ENCODE measurements at regions not wholly inside any gene's neighbourhood (a gene's known extent, or its start where the extent isn't known, plus 50 kb on each side); places are given as distances from the start of the nearest gene placed in this dataset.
A peak's percentile ranks its signal among the peaks of the same experiment; 100 is the strongest.

DNA sequence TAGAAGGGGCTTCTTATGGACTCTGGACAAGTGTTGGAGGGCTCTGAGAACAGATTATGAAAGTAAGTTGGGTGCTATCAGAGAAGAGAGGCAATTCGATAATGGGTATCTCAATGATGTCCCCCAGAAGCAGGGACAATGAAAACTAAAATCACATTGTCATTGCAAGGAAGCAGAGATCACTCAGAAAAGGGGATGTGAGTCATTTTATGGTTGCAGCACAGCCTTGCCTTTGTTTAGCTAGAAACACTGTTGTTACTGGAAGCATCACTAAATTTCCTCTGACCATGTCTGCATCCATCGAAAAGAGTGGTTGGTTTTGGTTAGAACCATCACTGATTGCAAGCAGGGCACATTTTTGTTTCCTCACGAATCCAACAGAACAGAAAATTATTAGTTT lies 246.8 kb upstream of the NWD2 start:
- DNase-seq = no peak

DNA sequence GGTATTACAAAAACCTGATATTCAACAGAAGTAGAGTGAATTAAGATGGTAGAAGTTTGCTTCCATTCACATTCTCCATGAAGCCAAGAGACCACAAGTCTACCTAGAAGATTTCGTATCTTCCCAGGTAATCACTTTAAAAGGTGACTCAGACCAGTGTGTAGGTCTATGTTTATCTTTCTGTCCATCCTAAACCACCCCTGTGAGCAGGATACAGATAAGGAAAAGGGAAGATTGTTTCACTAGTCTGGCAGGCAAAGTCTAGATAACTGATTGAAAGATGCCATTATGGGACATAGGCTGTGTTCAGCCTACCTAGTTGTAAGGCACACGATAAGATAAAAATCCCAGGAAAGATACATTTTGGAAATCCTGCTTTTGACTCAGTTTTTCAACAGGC lies 244.3 kb upstream of the NWD2 start:
- no peak for DNase-seq

DNA sequence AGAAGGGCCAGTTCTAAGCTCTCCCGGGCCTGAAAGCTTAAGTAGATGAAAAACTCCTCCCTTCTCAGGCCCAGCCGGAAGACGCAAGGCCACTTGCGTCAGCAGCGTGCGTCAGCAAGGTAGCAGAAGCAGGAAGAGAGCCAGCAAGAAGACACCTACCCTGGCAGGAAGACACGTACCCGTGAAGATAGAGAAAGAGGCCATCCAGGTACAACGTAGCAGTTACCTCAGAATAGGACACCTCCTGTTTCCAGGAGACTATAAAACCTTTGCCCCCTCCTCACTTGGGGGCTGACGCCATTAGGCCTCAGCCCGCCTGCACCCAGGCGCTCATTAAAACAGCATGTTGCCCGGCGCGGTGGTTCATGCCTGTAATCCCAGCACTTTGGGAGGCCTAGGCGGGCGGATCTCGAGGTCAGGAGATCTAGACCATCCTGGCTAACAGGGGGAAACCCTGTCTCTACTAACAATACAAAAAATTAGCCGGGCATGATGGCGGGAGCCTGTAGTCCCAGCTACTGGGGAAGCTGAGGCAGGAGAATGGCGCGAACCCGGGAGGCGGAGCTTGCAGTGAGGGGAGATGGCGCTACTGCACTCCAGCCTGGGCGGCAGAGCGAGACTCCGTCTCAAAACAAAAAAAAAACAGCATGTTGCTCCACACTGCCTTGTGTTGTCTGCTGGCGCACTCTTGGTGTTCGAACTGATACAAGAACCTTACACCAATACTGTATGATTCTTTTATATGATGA lies 242.7 kb upstream of the NWD2 start:
- DNase-seq = no peak

DNA sequence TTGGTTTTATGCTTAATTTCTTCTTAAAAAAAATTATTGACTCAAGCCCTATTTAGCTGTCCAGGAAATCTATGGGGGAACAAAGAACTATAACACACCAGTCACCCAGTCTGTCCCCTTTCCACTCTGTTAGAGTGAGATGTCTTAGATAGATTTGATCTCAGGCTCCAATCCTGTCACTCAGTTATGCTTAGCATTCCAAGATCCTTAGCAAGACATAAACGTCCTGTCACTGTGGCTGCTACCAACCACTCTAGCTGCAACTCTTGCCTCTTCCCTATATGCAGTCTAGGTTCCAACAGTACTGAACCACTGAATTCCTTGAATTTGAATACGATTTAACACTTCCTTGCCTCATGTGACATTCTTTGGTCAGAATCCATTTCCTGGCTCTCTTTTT lies 241.9 kb upstream of the NWD2 start:
- no peak for DNase-seq

DNA sequence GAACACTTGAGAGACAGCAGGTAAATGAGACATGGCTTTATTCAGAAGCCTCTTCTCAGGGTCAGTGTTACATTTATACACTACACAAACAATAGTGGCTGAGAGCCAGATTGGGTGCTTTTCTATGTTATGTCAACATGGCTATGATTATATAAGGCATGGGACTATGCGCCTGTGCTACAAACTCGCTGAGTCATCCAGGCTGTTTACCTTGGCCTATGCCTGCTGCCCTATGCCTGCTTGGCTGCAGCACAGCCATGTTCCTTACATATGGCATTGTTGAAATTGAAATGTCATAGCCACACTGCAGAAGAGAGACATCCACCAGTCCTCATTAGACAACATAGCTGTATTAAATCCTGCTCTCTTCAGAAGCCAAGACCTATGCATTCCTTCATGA lies 236.3 kb upstream of the NWD2 start:
- no peak for DNase-seq

DNA sequence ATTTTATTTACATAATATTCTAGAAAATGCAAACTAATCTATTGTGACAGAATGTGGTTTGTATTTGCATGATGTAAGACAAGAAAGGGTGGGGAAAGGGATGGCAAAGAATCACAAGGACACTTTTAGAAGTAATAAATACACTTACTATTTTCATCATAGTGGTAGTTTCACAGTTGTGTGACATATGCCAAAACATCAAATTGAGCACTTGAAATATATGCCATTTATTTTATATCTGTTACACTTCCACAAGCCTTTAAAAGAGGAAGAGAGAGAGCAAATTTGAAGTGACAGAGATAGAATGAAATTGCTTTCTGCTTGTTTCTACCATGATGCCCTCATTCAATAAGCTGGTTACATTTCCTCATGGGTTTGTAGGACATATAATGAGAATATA lies 230.0 kb upstream of the NWD2 start:
- no peak for DNase-seq

DNA sequence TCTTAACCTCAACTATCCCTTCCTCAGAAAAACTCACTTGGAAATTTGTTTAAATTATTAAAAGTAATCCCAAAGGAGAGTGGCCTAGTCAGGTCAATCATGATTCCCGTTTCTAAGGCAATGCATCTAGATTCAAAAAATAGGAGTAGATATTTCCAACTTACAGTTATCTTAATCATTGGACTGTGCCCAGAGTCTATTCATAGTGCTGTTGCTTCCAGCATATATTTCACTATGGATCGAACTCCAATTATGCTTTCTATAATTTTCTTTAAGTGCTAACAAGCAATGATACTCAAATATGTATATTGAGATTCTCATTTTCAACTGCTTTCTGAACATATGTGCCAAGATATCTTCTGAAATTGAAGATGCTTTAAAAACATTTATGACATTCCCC lies 229.2 kb upstream of the NWD2 start:
- no peak for DNase-seq

DNA sequence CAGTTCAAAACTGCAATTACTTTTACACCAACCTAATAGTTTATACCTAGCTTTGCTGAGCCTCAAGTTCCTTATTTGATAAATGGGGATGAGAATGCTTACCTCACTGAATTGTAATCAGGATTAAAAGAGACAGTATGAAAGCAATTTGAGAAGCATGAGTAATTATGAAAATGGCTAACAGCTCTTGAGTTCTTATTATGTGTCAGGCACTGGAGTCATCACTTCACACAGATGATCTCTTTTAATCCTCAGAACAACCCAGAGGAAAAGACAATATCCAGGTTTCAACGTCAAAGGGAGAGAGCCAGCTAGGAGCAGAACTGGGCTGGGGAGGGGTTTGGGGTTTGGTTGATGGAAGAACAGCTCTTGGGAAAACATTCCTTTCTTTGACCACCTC lies 221.0 kb upstream of the NWD2 start:
- no peak for DNase-seq

DNA sequence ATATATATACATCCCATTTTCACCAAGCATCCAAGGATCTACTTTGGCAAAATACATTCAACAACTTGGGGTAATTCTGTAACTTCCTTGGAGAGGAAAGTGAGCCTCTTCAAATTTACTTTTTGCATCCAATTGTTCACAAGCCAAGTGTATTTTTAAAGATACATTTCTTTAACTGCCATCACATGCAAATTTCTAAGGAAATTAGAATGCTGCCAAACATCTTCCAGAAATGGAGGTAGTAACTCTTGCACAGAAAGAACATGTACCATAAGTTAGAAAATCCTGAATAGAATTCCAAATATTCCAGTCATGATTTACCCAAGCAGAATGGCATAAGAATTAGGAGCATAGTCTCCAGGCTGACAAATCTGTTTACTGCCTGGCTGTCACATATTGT lies 220.5 kb upstream of the NWD2 start:
- DNase-seq = no peak

DNA sequence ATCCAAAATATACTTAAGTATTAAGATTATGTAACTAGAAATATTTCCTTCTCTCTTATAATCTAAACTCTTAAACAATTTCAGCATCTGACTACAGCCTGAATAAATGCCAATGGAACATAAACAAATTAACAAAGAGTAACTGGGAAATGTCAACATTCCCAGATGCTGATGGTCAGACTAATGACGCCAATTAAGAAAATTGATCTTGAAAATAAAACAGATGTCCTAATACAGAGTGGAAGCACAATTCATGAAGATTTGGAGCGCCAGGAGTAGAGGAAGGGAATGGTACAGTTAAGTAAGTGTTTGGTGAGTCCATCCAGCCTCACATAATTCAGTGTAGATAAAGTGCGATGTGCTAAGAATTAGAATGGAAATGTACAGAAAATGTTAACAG lies 203.7 kb upstream of the NWD2 start:
- no peak for DNase-seq

DNA sequence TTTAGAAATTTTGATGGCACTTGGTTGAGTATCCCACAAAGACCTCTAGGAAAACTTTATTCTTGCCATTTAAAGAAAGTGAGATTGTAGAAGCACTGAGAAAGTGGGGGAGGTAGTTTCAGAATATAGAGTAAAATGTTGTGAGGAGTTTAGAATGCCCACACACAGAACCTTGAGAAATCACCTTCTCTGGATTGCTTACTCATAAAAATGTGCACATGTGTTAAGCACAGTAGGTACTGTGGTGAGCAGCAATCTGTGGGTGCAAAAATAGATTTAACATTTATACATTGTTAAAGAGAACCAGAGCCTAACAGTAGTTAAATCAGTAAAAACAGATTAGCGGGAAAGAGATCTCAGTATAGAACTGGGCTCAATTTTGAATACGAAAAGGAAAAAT lies 201.2 kb upstream of the NWD2 start:
- DNase-seq = no peak

DNA sequence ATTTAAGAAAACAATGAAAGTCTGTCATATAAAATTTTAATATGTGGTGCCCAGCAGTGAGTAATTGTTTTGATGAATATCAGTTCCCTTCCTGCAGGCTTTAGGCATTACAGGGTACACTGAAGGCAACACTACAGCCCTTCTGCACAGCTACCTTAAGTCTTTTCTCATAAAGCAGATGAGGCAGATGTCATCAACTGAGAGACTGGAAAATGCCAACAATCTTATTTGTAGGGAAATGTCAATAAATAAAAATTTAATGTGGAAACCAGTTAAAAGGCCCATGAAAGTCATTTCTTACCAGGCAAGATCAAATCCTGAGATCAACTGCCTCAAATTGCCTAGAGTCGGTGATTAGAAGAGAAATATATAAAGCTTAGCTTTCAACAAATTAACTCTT lies 193.4 kb upstream of the NWD2 start:
- DNase-seq = no peak

DNA sequence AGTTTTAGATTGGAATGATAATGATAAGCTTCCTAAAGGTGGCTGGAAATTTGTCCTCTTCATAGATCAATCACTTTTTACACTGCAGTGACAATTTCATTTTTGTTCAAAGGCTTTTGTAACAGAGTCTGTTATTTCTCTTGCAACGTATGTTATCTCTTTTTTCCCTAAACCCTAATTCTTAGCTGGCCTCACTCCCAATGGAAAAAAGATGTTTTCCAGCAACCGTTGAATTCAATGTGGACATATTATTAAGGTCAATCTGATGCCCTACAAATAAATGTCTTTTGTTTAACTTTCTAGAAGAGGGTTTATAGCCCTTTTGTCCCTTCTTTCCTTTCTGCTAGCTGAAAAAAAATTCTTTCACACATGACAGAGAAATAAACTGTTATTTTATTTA lies 192.7 kb upstream of the NWD2 start:
- DNase-seq = no peak

DNA sequence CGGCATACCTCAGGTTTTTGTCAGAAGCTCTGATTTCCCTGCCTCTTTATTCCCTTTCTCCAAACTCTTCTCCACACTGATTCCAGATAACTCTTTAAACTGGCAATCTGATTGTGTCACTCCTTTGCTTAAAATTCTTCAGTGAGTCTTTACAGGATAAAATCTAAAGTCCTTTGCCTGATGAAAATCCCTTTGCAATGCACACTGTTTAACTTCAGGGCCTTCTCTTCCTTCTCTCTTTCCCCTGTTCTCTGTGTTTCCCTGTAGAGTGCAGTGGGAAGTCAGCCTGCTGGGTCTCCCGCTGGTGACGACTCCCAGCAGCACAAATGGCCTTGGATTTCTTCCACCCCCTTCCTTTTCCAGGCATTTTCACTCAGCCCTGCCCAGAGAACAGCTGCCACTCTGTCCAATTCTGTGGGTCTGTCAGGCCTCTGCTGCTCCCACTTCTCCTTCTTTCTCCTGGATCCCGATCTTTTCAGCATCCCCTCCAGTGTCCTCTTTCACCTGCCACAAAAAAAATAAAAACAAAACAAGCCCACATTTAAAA lies 189.9 kb upstream of the NWD2 start:
- no peak for DNase-seq

DNA sequence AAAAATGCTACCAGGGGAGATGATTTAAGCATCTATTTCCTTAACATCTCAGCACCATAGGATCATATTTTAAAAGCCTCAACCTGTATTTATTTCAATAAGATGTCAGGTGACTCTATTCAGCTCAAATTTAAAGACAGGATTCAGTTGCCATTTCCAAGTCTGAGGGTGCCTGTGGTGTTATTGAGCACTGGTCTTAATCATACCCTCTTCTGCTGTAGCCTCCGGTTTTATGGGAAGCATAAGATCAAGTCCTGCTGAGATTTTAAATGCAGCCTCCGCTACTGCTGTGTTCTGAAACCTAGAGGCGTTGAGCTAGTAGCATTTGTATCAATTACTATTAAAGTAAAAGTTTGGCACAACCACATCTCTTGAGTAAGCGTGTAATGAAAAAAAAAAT lies 185.7 kb upstream of the NWD2 start:
- no peak for DNase-seq

DNA sequence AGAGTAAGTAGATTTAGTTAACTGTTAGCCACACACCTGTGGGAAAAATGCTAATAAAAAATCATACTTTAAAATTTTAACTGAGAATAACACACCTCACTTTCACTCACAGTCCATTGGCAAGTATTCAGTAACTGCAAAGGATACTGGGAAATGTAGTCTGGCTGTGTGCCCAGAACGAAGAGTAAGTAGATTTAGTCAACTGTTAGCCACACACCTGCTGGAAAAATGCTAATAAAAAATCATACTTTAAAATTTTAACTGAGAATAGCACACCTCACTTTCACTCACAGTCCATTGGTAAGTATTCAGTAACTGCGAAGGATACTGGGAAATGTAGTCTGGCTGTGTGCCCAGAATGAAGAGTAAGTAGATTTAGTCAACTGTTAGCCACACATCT lies 178.4 kb upstream of the NWD2 start:
- peak; percentile 4 for DNase-seq

DNA sequence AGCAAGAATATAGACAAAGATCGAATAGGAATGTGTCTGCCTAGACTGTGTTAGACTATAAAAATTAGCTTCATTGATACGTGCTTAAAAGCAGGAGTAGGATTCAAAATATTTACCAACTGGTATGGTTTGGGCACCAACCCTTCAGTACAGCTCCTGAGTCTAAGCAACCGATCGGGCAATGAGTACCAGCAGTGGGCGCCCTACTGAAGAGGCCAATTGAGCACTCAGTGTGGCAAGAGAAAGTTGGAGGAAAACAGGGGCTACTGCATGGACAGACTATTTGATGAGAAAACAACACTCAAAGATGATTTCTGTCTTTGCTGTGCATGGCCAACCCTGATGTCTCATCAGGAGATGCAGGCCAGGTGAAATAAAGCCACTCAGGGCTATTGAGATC lies 176.0 kb upstream of the NWD2 start:
- DNase-seq = no peak

DNA sequence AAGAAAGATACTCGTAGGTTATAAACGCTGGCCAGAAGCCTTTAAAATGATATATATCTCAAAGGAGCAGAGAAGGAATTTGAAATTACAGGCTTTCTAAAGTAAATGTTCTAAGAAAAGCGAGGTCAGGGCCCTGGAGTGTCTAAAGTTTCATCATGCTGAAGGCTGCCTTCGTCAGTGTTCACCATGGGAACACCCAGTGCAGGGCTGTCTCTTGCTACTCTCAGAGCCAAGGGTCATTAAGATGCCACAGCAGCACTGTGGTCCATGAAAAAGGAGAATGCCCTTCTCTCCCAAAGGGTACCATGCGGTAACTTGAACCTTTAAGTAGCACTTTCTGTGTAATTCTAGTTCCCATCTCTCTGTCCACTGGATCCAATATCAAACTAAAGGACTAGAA lies 174.5 kb upstream of the NWD2 start:
- no peak for DNase-seq

DNA sequence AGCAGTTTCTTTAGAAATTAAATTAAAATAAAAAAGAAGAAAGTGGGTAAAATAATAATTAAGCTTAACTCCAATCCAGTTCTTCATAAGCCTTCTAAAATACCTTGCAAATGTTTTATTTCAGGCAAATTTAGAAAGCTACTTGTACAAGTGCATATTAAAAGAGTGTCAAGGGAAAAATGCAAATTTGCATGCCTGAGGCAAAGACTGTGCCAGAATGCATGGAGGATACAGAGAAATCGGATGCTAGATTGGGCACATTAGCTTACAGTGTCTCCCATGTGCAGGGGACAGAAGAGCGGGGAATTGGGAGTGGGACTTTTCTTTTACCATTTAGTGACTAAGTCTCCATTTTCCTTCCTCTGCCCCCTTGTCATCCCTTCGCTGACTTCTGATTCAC lies 173.0 kb upstream of the NWD2 start:
- no peak for DNase-seq

DNA sequence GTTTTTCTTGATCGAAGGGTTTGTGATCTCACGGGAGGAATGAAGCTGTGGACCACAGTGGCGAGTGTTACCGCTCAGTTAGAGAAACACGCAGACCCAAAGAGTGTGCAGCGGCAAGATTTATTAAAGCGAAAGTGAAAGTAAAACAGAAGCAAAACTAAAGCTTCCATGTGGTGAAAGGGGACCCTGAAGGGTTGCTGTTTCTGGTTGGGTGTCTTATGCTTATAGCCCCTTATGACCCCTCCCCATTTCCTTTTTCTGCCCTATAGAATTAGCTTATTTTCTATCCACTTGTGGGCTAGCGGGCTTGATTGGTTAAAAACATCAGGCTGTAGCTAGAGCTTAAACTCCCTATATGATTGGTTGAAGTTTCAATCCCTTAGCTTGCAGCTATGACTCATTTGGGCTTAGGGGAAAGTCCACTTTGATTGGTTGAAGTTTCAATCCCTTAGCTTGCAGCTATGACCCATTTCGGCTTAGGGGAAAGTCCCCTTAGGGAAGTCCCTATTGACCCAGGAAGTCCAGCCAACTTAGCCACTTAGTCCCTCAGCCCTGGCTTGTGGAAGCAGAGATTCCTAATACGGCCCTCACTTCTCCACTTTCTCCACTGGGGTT lies 171.2 kb upstream of the NWD2 start:
- DNase-seq = no peak

DNA sequence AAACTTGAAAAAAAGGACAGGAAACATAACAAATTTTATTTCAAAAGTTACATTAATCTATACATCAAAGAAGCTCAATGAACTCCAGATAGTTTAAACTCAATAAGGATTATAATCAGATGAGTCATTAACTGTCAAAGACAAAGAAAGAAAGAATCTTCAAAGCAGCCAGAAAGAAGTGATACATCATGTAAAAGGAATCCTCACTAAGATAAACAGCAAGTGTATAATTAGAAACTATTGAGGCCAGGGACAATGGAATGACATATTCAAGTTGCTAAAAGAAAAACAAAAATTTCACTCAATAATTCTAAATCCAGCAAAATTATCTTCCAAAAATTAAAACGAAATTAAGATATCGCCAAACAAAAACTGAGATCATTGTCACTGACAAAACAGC lies 161.6 kb upstream of the NWD2 start:
- no peak for DNase-seq

DNA sequence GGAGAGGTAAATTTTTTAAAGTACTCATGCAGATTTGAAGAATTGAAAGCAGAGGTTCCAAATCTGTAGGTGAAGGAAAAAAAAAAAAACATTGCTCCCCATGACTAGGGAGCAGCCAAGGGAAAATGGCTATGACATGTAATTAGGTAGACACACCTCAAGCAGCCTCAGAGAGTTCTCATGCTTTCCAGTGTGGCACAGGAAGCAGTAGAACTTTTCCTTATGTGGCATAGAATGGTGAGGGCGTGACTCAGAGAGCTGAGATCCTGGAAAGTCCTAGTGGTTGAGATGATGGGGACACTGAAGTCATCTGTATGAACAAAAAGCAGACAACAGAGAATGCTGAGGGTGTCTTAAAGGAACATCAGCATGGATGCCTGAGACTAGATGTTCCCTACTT lies 148.6 kb upstream of the NWD2 start:
- DNase-seq = no peak

DNA sequence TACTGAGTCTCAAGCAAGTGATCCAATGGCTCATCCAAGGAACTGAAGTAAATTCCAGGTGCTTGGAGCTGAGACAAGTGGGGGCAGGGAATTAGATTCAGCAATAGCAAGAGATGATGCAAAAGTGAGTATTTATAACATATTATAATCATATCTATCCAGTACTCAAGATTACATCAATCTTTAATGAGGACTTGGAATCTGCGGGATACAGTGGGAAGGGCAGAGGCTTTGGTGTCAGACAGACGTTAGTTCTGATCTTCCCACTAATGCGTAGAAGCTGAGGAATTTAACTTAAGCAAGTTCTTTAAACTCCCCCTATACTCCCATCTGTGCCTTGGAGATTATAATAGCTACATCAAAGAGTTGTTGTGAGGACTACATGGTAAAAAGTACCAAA lies 143.4 kb upstream of the NWD2 start:
- DNase-seq = no peak

DNA sequence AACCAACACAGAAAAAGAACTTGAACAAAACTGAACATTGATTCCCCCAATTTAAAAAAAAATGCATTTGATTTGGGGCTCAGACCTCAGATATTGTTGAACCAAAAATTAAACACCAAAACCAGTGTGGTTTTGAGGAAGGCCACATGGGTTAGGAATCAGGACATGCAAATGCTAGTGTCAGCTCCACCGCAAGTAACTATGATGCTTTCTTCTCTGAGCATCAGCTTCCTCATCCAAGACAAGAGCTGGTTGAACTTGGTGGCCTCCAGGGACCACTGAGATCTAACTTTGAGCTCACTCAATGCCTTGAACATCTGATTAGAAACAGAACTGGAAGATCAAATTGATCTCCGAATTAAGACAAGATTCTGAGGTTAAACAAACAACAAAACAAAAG lies 142.9 kb upstream of the NWD2 start:
- no peak for DNase-seq

DNA sequence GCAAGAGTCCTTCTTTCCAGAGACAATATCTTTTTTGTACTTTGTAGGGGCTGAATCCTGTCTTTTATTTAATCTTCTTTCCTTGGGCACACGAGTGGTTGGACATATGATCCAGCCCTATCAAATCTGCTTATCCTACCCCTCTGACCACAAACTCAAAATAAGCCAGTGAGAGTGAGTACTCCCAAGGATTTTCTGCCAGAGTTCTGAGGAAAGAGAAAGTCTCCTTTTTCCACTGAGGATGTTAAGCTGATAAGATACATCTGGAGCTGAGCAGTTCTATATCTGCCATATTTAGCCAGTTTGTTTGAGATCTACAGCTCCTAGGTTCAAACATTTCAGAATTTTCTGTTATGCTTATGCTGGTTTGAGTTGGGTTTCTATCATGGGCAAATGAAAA lies 134.8 kb upstream of the NWD2 start:
- DNase-seq = no peak

All from hematopoietic multipotent progenitor cell treated with erythropoietin and hydrocortisone succinate and interleukin-3 and kit ligand, for 8 days (in vitro differentiated cells).